A549 (cell line): ENCODE measurements at regions not wholly inside any gene's neighbourhood (a gene's known extent, or its start where the extent isn't known, plus 50 kb on each side); places are given as distances from the start of the nearest gene placed in this dataset.

Experiments
- ATAC-seq, 2 experiments: fragments of 200-7000 bp in 1 of 2; fragments of >200 bp in 1 of 2; cut with Nextera tagmentation in 1 of 2; cut with Tn5 transposase in 1 of 2; 3 replicates each; pipeline versions ENCODE4 v1.8.0 to v1.9.1; 2018 to 2020; ENCODE audit warnings: mild to moderate bottlenecking in 1 of 2, moderate library complexity in 1 of 2
- CTCF ChIA-PET: fragments of 300-600 bp; sonication (Branson Sonifier 250); formaldehyde crosslinking; extraction: SDS; loops from one replicate; lab custom pipeline; 2021; ENCODE audit warnings: antibody characterized with exemption, inconsistent platforms; lab: Yijun Ruan, JAX
- POLR2A ChIA-PET: fragments of 350-600 bp; formaldehyde crosslinking; extraction: SDS; loops from one replicate; lab custom pipeline; 2021; ENCODE audit warnings: antibody characterized with exemption, inconsistent platforms; lab: Yijun Ruan, JAX
- DNase-seq, 2 experiments: peaks; one replicate each; pipeline versions ENCODE4 v3.0.0 to v3.0.0-alpha.2; 2011 to 2016; ENCODE audit warnings: low read depth in 1 of 2, low spot score in 1 of 2
- FAIRE-seq: peaks from 2 replicates; lab custom pipeline; 2011; peaks lifted over from hg19 to GRCh38; lab: Jason Lieb, UNC
- H3K27ac ChIP-seq, 2 experiments: fragments of >200 bp; sonication (Bioruptor Twin); formaldehyde crosslinking; 3 replicates each; pipeline ENCODE4 v1.5.1; 2016 to 2017
- H3K4me1 ChIP-seq: fragments of >200 bp; sonication (Bioruptor Twin); formaldehyde crosslinking; 3 replicates; pipeline ENCODE4 v1.6.1; 2016
- H3K4me2 ChIP-seq: fragments of >200 bp; sonication (Bioruptor Twin); formaldehyde crosslinking; 3 replicates; pipeline ENCODE4 v1.6.1; 2016
- H3K4me3 ChIP-seq: fragments of >200 bp; sonication (Bioruptor Twin); formaldehyde crosslinking; 3 replicates; pipeline ENCODE4 v1.5.1; 2016
- H3K9me3 ChIP-seq: fragments of >200 bp; sonication (Bioruptor Twin); formaldehyde crosslinking; 3 replicates; pipeline ENCODE4 v1.6.1; 2016
- CBX2 ChIP-seq: fragments of 200-600 bp; sonication (generic); IDR thresholded peaks from 2 replicates; pipeline ENCODE4 v1.6.1; 2016; ENCODE audit warnings: low read depth, mild to moderate bottlenecking, borderline replicate concordance
- EP300 ChIP-seq, 2 experiments: fragments of >200 bp; sonication (Bioruptor Twin); formaldehyde crosslinking; IDR thresholded peaks; 2 replicates in 1 of 2; 3 replicates in 1 of 2; pipeline ENCODE4 v1.6.1; 2016 to 2017
- ESRRA ChIP-seq: fragments of 150-350 bp; IDR thresholded peaks from 2 replicates; pipeline ENCODE4 v1.6.1; 2014; ENCODE audit warnings: mild to moderate bottlenecking, low read length, borderline replicate concordance
- FOXS1 ChIP-seq: fragments of 250-450 bp; sonication (Bioruptor Pico); IDR thresholded peaks from 2 replicates; pipeline ENCODE4 v1.5.0; 2020; ENCODE audit warnings: mild to moderate bottlenecking, moderate library complexity
- HEYL ChIP-seq: fragments of 250-450 bp; sonication (Bioruptor Pico); IDR thresholded peaks from 2 replicates; pipeline ENCODE4 v1.8.0; 2021; ENCODE audit warnings: mild to moderate bottlenecking, moderate library complexity
- HMGXB4 ChIP-seq: fragments of 250-450 bp; sonication (Bioruptor Pico); IDR thresholded peaks from 2 replicates; pipeline ENCODE4 v1.5.0; 2021; ENCODE audit warnings: mild to moderate bottlenecking, moderate library complexity, borderline replicate concordance
- JUN ChIP-seq, 2 experiments: fragments of >200 bp; sonication (Bioruptor Twin); formaldehyde crosslinking; IDR thresholded peaks; 2 replicates in 1 of 2; 3 replicates in 1 of 2; pipeline ENCODE4 v1.6.1; 2016 to 2017
- KDM1A ChIP-seq: fragments of 200-600 bp; sonication (generic); IDR thresholded peaks from 2 replicates; pipeline ENCODE4 v1.6.1; 2016; ENCODE audit warnings: low read depth, mild to moderate bottlenecking
- KDM5A ChIP-seq: fragments of 200-600 bp; sonication (generic); IDR thresholded peaks from 2 replicates; pipeline ENCODE4 v1.6.1; 2016; ENCODE audit warnings: antibody characterized with exemption, mild to moderate bottlenecking
- MAZ ChIP-seq: fragments of 150-350 bp; IDR thresholded peaks from 2 replicates; pipeline ENCODE4 v1.6.1; 2014; ENCODE audit warnings: antibody characterized with exemption, low read depth, low read length, borderline replicate concordance
- MYC ChIP-seq: IDR thresholded peaks from 2 replicates; pipeline ENCODE4 v1.6.1; 2012; ENCODE audit warnings: mild to moderate bottlenecking, inconsistent platforms, low read length, improper control_type of control experiment, borderline replicate concordance
- NPAS2 ChIP-seq: fragments of 250-450 bp; sonication (Bioruptor Pico); IDR thresholded peaks from 2 replicates; pipeline ENCODE4 v1.8.0; 2022; ENCODE audit warnings: mild to moderate bottlenecking, moderate library complexity, borderline replicate concordance
- PBX3 ChIP-seq: IDR thresholded peaks from 2 replicates; pipeline ENCODE4 v1.6.1; 2012
- RAD21 ChIP-seq, 2 experiments: fragments of >200 bp in 1 of 2; sonication (Bioruptor Twin) in 1 of 2; formaldehyde crosslinking in 1 of 2; IDR thresholded peaks in 1 of 2; conservative IDR thresholded peaks in 1 of 2; 2 replicates in 1 of 2; 3 replicates in 1 of 2; pipeline ENCODE4 v1.6.1; 2012 to 2018; ENCODE audit warnings: inconsistent platforms in 1 of 2
- RNF2 ChIP-seq: fragments of 200-600 bp; sonication (generic); IDR thresholded peaks from 2 replicates; pipeline ENCODE4 v1.6.1; 2016; ENCODE audit warnings: low read depth, mild to moderate bottlenecking, antibody characterized with exemption, moderate library complexity, borderline replicate concordance
- SREBF2 ChIP-seq: fragments of 450-650 bp; IDR thresholded peaks from 2 replicates; pipeline ENCODE4 v1.6.1; 2014; ENCODE audit warnings: mild to moderate bottlenecking, moderate library complexity
- TP53 ChIP-seq: fragments of 250-450 bp; sonication (Bioruptor Pico); IDR thresholded peaks from 2 replicates; pipeline ENCODE4 v1.5.0; 2021; ENCODE audit warnings: mild to moderate bottlenecking, moderate library complexity
- WGBS: methylation state at CpG from one replicate; pipeline ENCODE4 v1.1.6; 2017; ENCODE audit errors: missing lambda C conversion rate; 5-methylcytosine and 5-hydroxymethylcytosine counted together
- TF ChIP-seq, protein P1 (sequence below): fragments of 250-450 bp; sonication (Bioruptor Pico); IDR thresholded peaks from 2 replicates; pipeline ENCODE4 v1.5.0; 2020; ENCODE audit warnings: low read depth, mild to moderate bottlenecking, moderate library complexity
- TF ChIP-seq, protein P2 (sequence below): fragments of >200 bp; sonication (Bioruptor Twin); formaldehyde crosslinking; IDR thresholded peaks from 3 replicates; pipeline ENCODE4 v1.5.1; 2016
- TF ChIP-seq, protein P3 (sequence below): fragments of 150-350 bp; IDR thresholded peaks from 2 replicates; pipeline ENCODE4 v1.6.1; 2014; ENCODE audit warnings: low read depth, mild to moderate bottlenecking, low read length
- TF ChIP-seq, protein P4 (sequence below): fragments of >200 bp; sonication (Bioruptor Twin); formaldehyde crosslinking; IDR thresholded peaks from 3 replicates; pipeline ENCODE4 v1.6.1; 2016

- 72% methylated on average over 7 of the region's 7 CpGs for WGBS
- Histone ChIP-seq H3K4me1 (no peaks in the 10 kb centered on the region), H3K9me3 (no peaks in the 10 kb centered on the region), H3K4me3 (no peak overlapping the region), H3K27ac (no peak overlapping the region), H3K4me2 (no peak overlapping the region)
- FAIRE-seq = no peak
- CTCF ChIA-PET = interaction anchor here (0.6 to 1.1 kb wide), 5 partner anchors 9 to 1243 kb away, joined by 3 read pairs; no protein-coding TSS in a partner anchor
- POLR2A ChIA-PET = no interaction called here
- peak in 1 of 2 experiments; percentile 1 for DNase-seq
- TF ChIP-seq, protein P1, sequence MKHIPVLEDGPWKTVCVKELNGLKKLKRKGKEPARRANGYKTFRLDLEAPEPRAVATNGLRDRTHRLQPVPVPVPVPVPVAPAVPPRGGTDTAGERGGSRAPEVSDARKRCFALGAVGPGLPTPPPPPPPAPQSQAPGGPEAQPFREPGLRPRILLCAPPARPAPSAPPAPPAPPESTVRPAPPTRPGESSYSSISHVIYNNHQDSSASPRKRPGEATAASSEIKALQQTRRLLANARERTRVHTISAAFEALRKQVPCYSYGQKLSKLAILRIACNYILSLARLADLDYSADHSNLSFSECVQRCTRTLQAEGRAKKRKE (CRISPR knock-in tag) = no peak
- TF ChIP-seq, protein P2, sequence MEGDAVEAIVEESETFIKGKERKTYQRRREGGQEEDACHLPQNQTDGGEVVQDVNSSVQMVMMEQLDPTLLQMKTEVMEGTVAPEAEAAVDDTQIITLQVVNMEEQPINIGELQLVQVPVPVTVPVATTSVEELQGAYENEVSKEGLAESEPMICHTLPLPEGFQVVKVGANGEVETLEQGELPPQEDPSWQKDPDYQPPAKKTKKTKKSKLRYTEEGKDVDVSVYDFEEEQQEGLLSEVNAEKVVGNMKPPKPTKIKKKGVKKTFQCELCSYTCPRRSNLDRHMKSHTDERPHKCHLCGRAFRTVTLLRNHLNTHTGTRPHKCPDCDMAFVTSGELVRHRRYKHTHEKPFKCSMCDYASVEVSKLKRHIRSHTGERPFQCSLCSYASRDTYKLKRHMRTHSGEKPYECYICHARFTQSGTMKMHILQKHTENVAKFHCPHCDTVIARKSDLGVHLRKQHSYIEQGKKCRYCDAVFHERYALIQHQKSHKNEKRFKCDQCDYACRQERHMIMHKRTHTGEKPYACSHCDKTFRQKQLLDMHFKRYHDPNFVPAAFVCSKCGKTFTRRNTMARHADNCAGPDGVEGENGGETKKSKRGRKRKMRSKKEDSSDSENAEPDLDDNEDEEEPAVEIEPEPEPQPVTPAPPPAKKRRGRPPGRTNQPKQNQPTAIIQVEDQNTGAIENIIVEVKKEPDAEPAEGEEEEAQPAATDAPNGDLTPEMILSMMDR = no peak
- no peak for TF ChIP-seq EP300 (IDR thresholded peaks at IDR 0.05)
- no peak; a peak in 1 of 6 replicates for ATAC-seq
Observed at GRCh38 chr18:7367336-7367735, 136.4 kb downstream of the LRRC30 start.

- Histone ChIP-seq H3K4me2 (no peak overlapping the region), H3K27ac (no peak overlapping the region), H3K9me3 (no peaks in the 10 kb centered on the region), H3K4me1 (no peaks in the 10 kb centered on the region), H3K4me3 (no peak overlapping the region)
- ChIA-PET POLR2A (no interaction called here), CTCF (no interaction called here)
- WGBS = 78% methylated on average over 7 of the region's 7 CpGs
- FAIRE-seq (no peak), ATAC-seq (no peak), DNase-seq (no peak)
- TF ChIP-seq KDM5A (no peak), HMGXB4 (CRISPR knock-in tag) (no peak), JUN (IDR thresholded peaks at IDR 0.05) (no peak), CBX2 (no peak), RNF2 (no peak), ESRRA (no peak), PBX3 (no peak), SREBF2 (no peak), NPAS2 (CRISPR knock-in tag) (no peak), FOXS1 (CRISPR knock-in tag) (no peak), MYC (no peak), TP53 (no peak), RAD21 (conservative IDR thresholded peaks at IDR 0.05 in 1 of 2, IDR thresholded peaks at IDR 0.05 in 1 of 2) (no peak), HEYL (CRISPR knock-in tag) (no peak), KDM1A (no peak), EP300 (IDR thresholded peaks at IDR 0.05) (no peak), MAZ (no peak)
- TF ChIP-seq, protein P3, sequence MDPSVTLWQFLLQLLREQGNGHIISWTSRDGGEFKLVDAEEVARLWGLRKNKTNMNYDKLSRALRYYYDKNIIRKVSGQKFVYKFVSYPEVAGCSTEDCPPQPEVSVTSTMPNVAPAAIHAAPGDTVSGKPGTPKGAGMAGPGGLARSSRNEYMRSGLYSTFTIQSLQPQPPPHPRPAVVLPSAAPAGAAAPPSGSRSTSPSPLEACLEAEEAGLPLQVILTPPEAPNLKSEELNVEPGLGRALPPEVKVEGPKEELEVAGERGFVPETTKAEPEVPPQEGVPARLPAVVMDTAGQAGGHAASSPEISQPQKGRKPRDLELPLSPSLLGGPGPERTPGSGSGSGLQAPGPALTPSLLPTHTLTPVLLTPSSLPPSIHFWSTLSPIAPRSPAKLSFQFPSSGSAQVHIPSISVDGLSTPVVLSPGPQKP = no peak
- TF ChIP-seq, protein P4, sequence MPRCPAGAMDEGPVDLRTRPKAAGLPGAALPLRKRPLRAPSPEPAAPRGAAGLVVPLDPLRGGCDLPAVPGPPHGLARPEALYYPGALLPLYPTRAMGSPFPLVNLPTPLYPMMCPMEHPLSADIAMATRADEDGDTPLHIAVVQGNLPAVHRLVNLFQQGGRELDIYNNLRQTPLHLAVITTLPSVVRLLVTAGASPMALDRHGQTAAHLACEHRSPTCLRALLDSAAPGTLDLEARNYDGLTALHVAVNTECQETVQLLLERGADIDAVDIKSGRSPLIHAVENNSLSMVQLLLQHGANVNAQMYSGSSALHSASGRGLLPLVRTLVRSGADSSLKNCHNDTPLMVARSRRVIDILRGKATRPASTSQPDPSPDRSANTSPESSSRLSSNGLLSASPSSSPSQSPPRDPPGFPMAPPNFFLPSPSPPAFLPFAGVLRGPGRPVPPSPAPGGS = no peak
Observed at GRCh38 chr18:7369006-7369405, 138.1 kb downstream of the LRRC30 start.
